Duodenal mucosa (tissue), 2 donors: ENCODE measurements at regions not wholly inside any gene's neighbourhood (a gene's known extent, or its start where the extent isn't known, plus 50 kb on each side); places are given as distances from the start of the nearest gene placed in this dataset.
"Not testable (repeated sequence)": the region's sequence is repeated elsewhere in the genome, so short reads cannot be mapped to it uniquely, and the experiment has no call there.

Source experiments
- H3K27ac ChIP-seq: one replicate; pipeline ENCODE4 v1.7.0; 2013; ENCODE audit warnings: low read depth, low read length
- H3K27me3 ChIP-seq, 2 donors: one replicate each; pipeline ENCODE4 v1.7.0; 2013; ENCODE audit warnings: low read length in 2 of 2, control low read depth in 1 of 2; ENCODE audit not compliant: insufficient read depth in 2 of 2, control insufficient read depth in 1 of 2
- H3K36me3 ChIP-seq, 2 donors: one replicate each; pipeline ENCODE4 v1.7.0; 2013; ENCODE audit warnings: low read length in 2 of 2, control low read depth in 1 of 2; ENCODE audit not compliant: insufficient read depth in 2 of 2, control insufficient read depth in 1 of 2
- H3K4me1 ChIP-seq, 2 donors: one replicate each; pipeline ENCODE4 v1.7.0; 2013; ENCODE audit warnings: low read length in 2 of 2, control low read depth in 1 of 2; ENCODE audit not compliant: insufficient read depth in 2 of 2, control insufficient read depth in 1 of 2
- H3K4me3 ChIP-seq, 2 donors: one replicate each; pipeline ENCODE4 v1.7.0; 2013; ENCODE audit warnings: low read length in 2 of 2, low read depth in 1 of 2
- H3K9ac ChIP-seq, 2 donors: one replicate each; pipeline ENCODE4 v1.7.0; 2013; ENCODE audit warnings: low read length in 2 of 2, low read depth in 1 of 2
- H3K9me3 ChIP-seq, 2 donors: one replicate each; pipeline ENCODE4 v1.7.0; 2013; ENCODE audit warnings: low read length in 2 of 2, control low read depth in 1 of 2; ENCODE audit not compliant: control insufficient read depth in 1 of 2

- Histone ChIP-seq H3K27ac (no peak overlapping the region), H3K36me3 (no peaks in the 10 kb centered on the region), H3K9me3 (no peaks in the 10 kb centered on the region), H3K9ac (no peak overlapping the region), H3K4me3 (no peak overlapping the region), H3K4me1 (no peaks in the 10 kb centered on the region), H3K27me3 (no peaks in the 10 kb centered on the region)
Measured at GRCh38 chr5:124000538-124000937, 488.6 kb downstream of the CSNK1G3 start.

GRCh38 chr5:123997462-123998215, 485.7 kb downstream of the CSNK1G3 start:
- no peaks in the 10 kb centered on the region for H3K4me1 ChIP-seq
- no peaks in the 10 kb centered on the region for H3K9me3 ChIP-seq
- H3K36me3 ChIP-seq: no peaks in the 10 kb centered on the region
- H3K4me3 ChIP-seq: no peak overlapping the region
- H3K9ac ChIP-seq: no peak overlapping the region
- no peaks in the 10 kb centered on the region for H3K27me3 ChIP-seq
- H3K27ac ChIP-seq: no peak overlapping the region

GRCh38 chr5:123997064-123997461, 485.1 kb downstream of the CSNK1G3 start:
- Histone ChIP-seq H3K9ac (no peak overlapping the region), H3K4me3 (no peak overlapping the region), H3K27me3 (no peaks in the 10 kb centered on the region), H3K9me3 (no peaks in the 10 kb centered on the region), H3K27ac (no peak overlapping the region), H3K36me3 (no peaks in the 10 kb centered on the region), H3K4me1 (no peaks in the 10 kb centered on the region)

- no peaks in the 10 kb centered on the region for H3K4me1 ChIP-seq
- no peaks in the 10 kb centered on the region for H3K27me3 ChIP-seq
- H3K4me3 ChIP-seq: no peak overlapping the region
- H3K9ac ChIP-seq: no peak overlapping the region
- no peaks in the 10 kb centered on the region for H3K9me3 ChIP-seq
- H3K27ac ChIP-seq: no peak overlapping the region
- H3K36me3 ChIP-seq: no peaks in the 10 kb centered on the region
Measured at GRCh38 chr5:123992641-123993040, 480.7 kb downstream of the CSNK1G3 start.

GRCh38 chr5:123987956-123988355, 476.0 kb downstream of the CSNK1G3 start:
- Histone ChIP-seq H3K9ac (no peak overlapping the region), H3K9me3 (no peaks in the 10 kb centered on the region), H3K4me3 (no peak overlapping the region), H3K4me1 (no peaks in the 10 kb centered on the region), H3K36me3 (no peaks in the 10 kb centered on the region), H3K27ac (no peak overlapping the region), H3K27me3 (no peaks in the 10 kb centered on the region)

- H3K27ac ChIP-seq: no peak overlapping the region
- no peak overlapping the region for H3K9ac ChIP-seq
Measured at GRCh38 chr5:123976379-123977033, 464.5 kb downstream of the CSNK1G3 start.

GRCh38 chr5:123975521-123975920, 463.5 kb downstream of the CSNK1G3 start:
- not testable (repeated sequence) for H3K4me3 ChIP-seq, H3K27ac ChIP-seq, H3K9me3 ChIP-seq, H3K9ac ChIP-seq, H3K36me3 ChIP-seq, H3K4me1 ChIP-seq, H3K27me3 ChIP-seq

More at GRCh38 chr5:123976379-123977033, 464.5 kb downstream of the CSNK1G3 start:
- Histone ChIP-seq H3K4me1 (no peaks in the 10 kb centered on the region), H3K4me3 (no peak overlapping the region), H3K36me3 (no peaks in the 10 kb centered on the region), H3K27me3 (no peaks in the 10 kb centered on the region), H3K9me3 (no peaks in the 10 kb centered on the region)

GRCh38 chr5:123966781-123967180, 454.8 kb downstream of the CSNK1G3 start:
- Histone ChIP-seq H3K9ac (no peak overlapping the region), H3K4me1 (no peaks in the 10 kb centered on the region), H3K27me3 (no peaks in the 10 kb centered on the region), H3K9me3 (no peaks in the 10 kb centered on the region), H3K36me3 (no peaks in the 10 kb centered on the region), H3K27ac (no peak overlapping the region), H3K4me3 (no peak overlapping the region)

- no peak overlapping the region for H3K9ac ChIP-seq
- H3K27ac ChIP-seq: no peak overlapping the region
- no peaks in the 10 kb centered on the region for H3K36me3 ChIP-seq
Measured at GRCh38 chr5:123965626-123966025, 453.6 kb downstream of the CSNK1G3 start.

GRCh38 chr5:123964884-123965283, 452.9 kb downstream of the CSNK1G3 start:
- no peak overlapping the region for H3K27ac ChIP-seq
- no peaks in the 10 kb centered on the region for H3K4me1 ChIP-seq
- no peak overlapping the region for H3K9ac ChIP-seq
- H3K4me3 ChIP-seq: no peak overlapping the region
- no peaks in the 10 kb centered on the region for H3K27me3 ChIP-seq
- H3K36me3 ChIP-seq: no peaks in the 10 kb centered on the region
- H3K9me3 ChIP-seq: no peaks in the 10 kb centered on the region

More at GRCh38 chr5:123965626-123966025, 453.6 kb downstream of the CSNK1G3 start:
- Histone ChIP-seq H3K4me1 (no peaks in the 10 kb centered on the region), H3K4me3 (no peak overlapping the region), H3K27me3 (no peaks in the 10 kb centered on the region), H3K9me3 (no peaks in the 10 kb centered on the region)
